Aorta (tissue), 5 donors: ENCODE measurements at regions not wholly inside any gene's neighbourhood (a gene's known extent, or its start where the extent isn't known, plus 50 kb on each side); places are given as distances from the start of the nearest gene placed in this dataset.
"Not testable (repeated sequence)": the region's sequence is repeated elsewhere in the genome, so short reads cannot be mapped to it uniquely, and the experiment has no call there.

Experiments
- ATAC-seq: fragments of 200-7000 bp; cut with Tn5 transposase; one replicate; pipeline ENCODE4 v1.9.1; 2022; ENCODE audit warnings: moderate library complexity; ENCODE audit not compliant: low FRiP score
- DNase-seq, 2 donors: peaks; one replicate each; pipeline ENCODE4 v3.0.0-alpha.2; 2020
- H3K27ac ChIP-seq, 2 donors: one replicate each; pipeline ENCODE4 v1.5.1; 2013; ENCODE audit warnings: low read length in 2 of 2, mild to moderate bottlenecking in 2 of 2, moderate library complexity in 2 of 2, control low read depth in 1 of 2, inconsistent platforms in 1 of 2, low read depth in 1 of 2
- H3K27me3 ChIP-seq, 2 donors: one replicate each; pipeline ENCODE4 v1.6.1; 2013; ENCODE audit warnings: control low read depth in 1 of 2, low read length in 1 of 2, mild to moderate bottlenecking in 1 of 2, moderate library complexity in 1 of 2; ENCODE audit not compliant: insufficient read depth in 2 of 2, control insufficient read depth in 1 of 2
- H3K36me3 ChIP-seq, 2 donors: one replicate each; pipeline ENCODE4 v1.6.1; 2013; ENCODE audit warnings: control low read depth in 1 of 2, low read length in 1 of 2, mild to moderate bottlenecking in 1 of 2; ENCODE audit not compliant: insufficient read depth in 2 of 2, control insufficient read depth in 1 of 2
- H3K4me1 ChIP-seq, 2 donors: one replicate each; pipeline ENCODE4 v1.6.1; 2013; ENCODE audit warnings: low read length in 2 of 2, control low read depth in 1 of 2, mild to moderate bottlenecking in 1 of 2, moderate library complexity in 1 of 2; ENCODE audit not compliant: insufficient read depth in 2 of 2, control insufficient read depth in 1 of 2
- H3K4me3 ChIP-seq, 2 donors: one replicate each; pipeline ENCODE4 v1.5.1; 2013; ENCODE audit warnings: low read length in 2 of 2, control low read depth in 1 of 2, mild to moderate bottlenecking in 1 of 2
- H3K9me3 ChIP-seq: one replicate; pipeline ENCODE4 v1.6.1; 2013; ENCODE audit warnings: mild to moderate bottlenecking, low read length; ENCODE audit not compliant: control insufficient read depth
- WGBS, 2 donors: extraction: QIAGEN DNeasy Blood & Tissue Kit; methylation state at CpG; one replicate each; pipeline ENCODE4 v1.1.7; 2013; 5-methylcytosine and 5-hydroxymethylcytosine counted together
- intact Hi-C, 2 donors: fragments of 100-400 bp; cut with DNase I; formaldehyde crosslinking; loops; one replicate each; pipeline versions ENCODE4 v1.14.2 to v1.15.0; 2022
- donor health status: healthy with polysubstance abuse.
- donor health status: Bipolar disorder and iron deficiency.
- donor health status: DM: no; HTN: no; CAD: no.
- donor health status: DM: no; HTN: no; CAD: no.
- donor health status: DM: yes; HTN: yes; CAD: no.

GRCh38 chr7:32728412-32729334 lies 162.9 kb downstream of the KBTBD2 start:
- Histone ChIP-seq H3K4me3 (peak overlapping the region; percentile 40 to 81), H3K27ac (peak overlapping the region in 1 of 2 donors; percentile 39)
- WGBS, 2 donors: 0 to 2% methylated on average over 28 to 108 of the region's 111 CpGs
- H3K27me3 ChIP-seq, H3K4me1 ChIP-seq, H3K9me3 ChIP-seq, H3K36me3 ChIP-seq: not testable (repeated sequence)
- ATAC-seq (peak; percentile 92), DNase-seq (peak; percentile 77 to 91)
- intact Hi-C loops: loop anchor here in 1 of 2 donors (2.0 kb wide), 1 partner anchor 238 kb away; the partner anchor contains the start of gene LSM5

- peak; percentile 90 for ATAC-seq
- H3K27me3 ChIP-seq, H3K9me3 ChIP-seq, H3K4me1 ChIP-seq, H3K36me3 ChIP-seq: not testable (repeated sequence)
- H3K4me3 ChIP-seq: peak overlapping the region; percentile 40 to 81
- intact Hi-C loops: loop anchor here in 1 of 2 donors (2.0 kb wide), 1 partner anchor 237 kb away; the partner anchor contains the start of gene LSM5
- peak overlapping the region in 1 of 2 donors; percentile 39 for H3K27ac ChIP-seq
- peak; percentile 54 to 80 for DNase-seq
- 2% methylated on average over 50 to 66 of the region's 66 CpGs for WGBS, 2 donors
Observed at GRCh38 chr7:32727483-32728411, 163.8 kb downstream of the KBTBD2 start.

- ATAC-seq, H3K9me3 ChIP-seq, H3K4me1 ChIP-seq, H3K27me3 ChIP-seq, H3K36me3 ChIP-seq, H3K4me3 ChIP-seq, intact Hi-C loops, DNase-seq, H3K27ac ChIP-seq: not testable (repeated sequence)
- 94% methylated on average over 4 of the region's 4 CpGs for WGBS, 2 donors
Observed at GRCh38 chr7:32722837-32723236, 168.7 kb downstream of the KBTBD2 start.

GRCh38 chr7:32694182-32694581 lies 197.4 kb downstream of the KBTBD2 start:
- intact Hi-C loops: no loop called here
- H3K27ac ChIP-seq: no peak overlapping the region
- 96 to 97% methylated on average over 1 of the region's 1 CpG for WGBS, 2 donors
- no peaks in the 10 kb centered on the region for H3K36me3 ChIP-seq
- no peak overlapping the region for H3K4me3 ChIP-seq
- H3K27me3 ChIP-seq: no peaks in the 10 kb centered on the region
- no peaks in the 10 kb centered on the region for H3K9me3 ChIP-seq
- H3K4me1 ChIP-seq: no peaks in the 10 kb centered on the region
- DNase-seq (no peak), ATAC-seq (no peak)

- H3K4me3 ChIP-seq, H3K27me3 ChIP-seq, H3K4me1 ChIP-seq, H3K9me3 ChIP-seq, H3K27ac ChIP-seq, intact Hi-C loops, H3K36me3 ChIP-seq: not testable (repeated sequence)
- peak; percentile 73 for ATAC-seq
- peak in 1 of 2 donors; percentile 75 for DNase-seq
- 44 to 51% methylated on average over 7 of the region's 7 CpGs for WGBS, 2 donors
Observed at GRCh38 chr7:32691965-32692815, 196.9 kb downstream of the AVL9 start.

- H3K27me3 ChIP-seq, H3K36me3 ChIP-seq, DNase-seq, intact Hi-C loops, H3K4me3 ChIP-seq, H3K27ac ChIP-seq, ATAC-seq, H3K9me3 ChIP-seq, H3K4me1 ChIP-seq: not testable (repeated sequence)
- WGBS, 2 donors: 95% methylated on average over 11 to 13 of the region's 13 CpGs
Observed at GRCh38 chr7:32688092-32688491, 192.8 kb downstream of the AVL9 start.

GRCh38 chr7:32681174-32681518 lies 185.9 kb downstream of the AVL9 start:
- ATAC-seq (no peak), DNase-seq (no peak)
- H3K4me1 ChIP-seq: no peaks in the 10 kb centered on the region
- no peaks in the 10 kb centered on the region for H3K27me3 ChIP-seq
- H3K27ac ChIP-seq: no peak overlapping the region
- no peaks in the 10 kb centered on the region for H3K9me3 ChIP-seq
- H3K4me3 ChIP-seq: no peak overlapping the region
- 46 to 55% methylated on average over 3 of the region's 3 CpGs for WGBS, 2 donors
- intact Hi-C loops: no loop called here
- H3K36me3 ChIP-seq: no peaks in the 10 kb centered on the region
